K562 (cell line): ENCODE measurements at regions not wholly inside any gene's neighbourhood (a gene's known extent, or its start where the extent isn't known, plus 50 kb on each side); places are given as distances from the start of the nearest gene placed in this dataset.

Source experiments
- ATAC-seq: fragments of 200-7000 bp; cut with Tn5 transposase; 3 replicates; pipeline ENCODE4 v1.9.1; 2020; ENCODE audit warnings: moderate library complexity
- BruUV-seq: library from RNA; stranded (reverse); fragments of 400-500 nt; replicated peaks from 2 replicates; lab custom pipeline; 2021; lab: Mats Ljungman, UMichigan
- CTCF ChIA-PET: fragments of 300-600 bp; formaldehyde crosslinking; extraction: SDS; loops from one replicate; lab custom pipeline; 2021; ENCODE audit warnings: low intra/inter-chr PET ratio; lab: Yijun Ruan, JAX
- POLR2A ChIA-PET: fragments of 300-600, 350-650 bp; sonication (Branson Sonifier 250); formaldehyde crosslinking; extraction: SDS; loops from one replicate; lab custom pipeline; 2021; ENCODE audit warnings: antibody characterized with exemption, inconsistent platforms; lab: Yijun Ruan, JAX
- DNase-seq, 4 experiments: peaks; one replicate each; pipeline versions ENCODE4 v3.0.0 to v3.0.0-alpha.2; 2011 to 2018; ENCODE audit warnings: low spot score in 3 of 4, mixed read lengths in 3 of 4; ENCODE audit errors: extremely low read depth in 1 of 4
- FAIRE-seq: peaks from 2 replicates; lab custom pipeline; 2011; peaks lifted over from hg19 to GRCh38; lab: Jason Lieb, UNC
- H2AFZ ChIP-seq: 2 replicates; pipeline ENCODE4 v1.6.0; 2011; ENCODE audit warnings: low read depth, low read length, control low read depth, inconsistent platforms
- H3K27ac ChIP-seq: fragments of 200-600 bp; 3 replicates; pipeline ENCODE4 v1.8.0; 2011; ENCODE audit warnings: low read depth, mild to moderate bottlenecking, control low read depth, inconsistent platforms, low read length, moderate library complexity, mixed read lengths; ENCODE audit errors: extremely low read depth
- H3K27me3 ChIP-seq, 2 experiments: fragments of 300-600 bp in 1 of 2; 2 replicates in 1 of 2; 3 replicates in 1 of 2; pipeline versions ENCODE4 v1.6.0 to v1.8.0; 2011; ENCODE audit warnings: inconsistent platforms in 2 of 2, low read length in 2 of 2, mild to moderate bottlenecking in 1 of 2, mixed read lengths in 1 of 2, moderate library complexity in 1 of 2; ENCODE audit not compliant: control insufficient read depth in 2 of 2, insufficient read depth in 2 of 2
- H3K36me3 ChIP-seq: fragments of 300-600 bp; 3 replicates; pipeline ENCODE4 v1.8.0; 2011; ENCODE audit warnings: mild to moderate bottlenecking, low read length, inconsistent platforms; ENCODE audit not compliant: control insufficient read depth, insufficient read depth
- H3K4me1 ChIP-seq, 2 experiments: fragments of 200-600 bp in 1 of 2; replicated peaks in 1 of 2; 2 replicates in 1 of 2; 3 replicates in 1 of 2; pipeline versions ENCODE4 v1.5.1 to v1.8.0; 2011; ENCODE audit warnings: inconsistent platforms in 2 of 2, low read length in 2 of 2, mild to moderate bottlenecking in 1 of 2, mixed read lengths in 1 of 2, moderate library complexity in 1 of 2; ENCODE audit not compliant: control insufficient read depth in 2 of 2, insufficient read depth in 2 of 2
- H3K4me2 ChIP-seq: 2 replicates; pipeline ENCODE4 v1.6.1; 2011; ENCODE audit warnings: low read length, control low read depth, inconsistent platforms, mixed read lengths; ENCODE audit not compliant: insufficient read depth
- H3K4me3 ChIP-seq: fragments of 200-600 bp; sonication (generic), shearing (Covaris generic); 2 replicates; pipeline ENCODE4 v1.5.1; 2016; ENCODE audit warnings: control low read depth, inconsistent platforms
- H3K79me2 ChIP-seq: fragments of 200-600 bp; 3 replicates; pipeline ENCODE4 v1.8.0; 2011; ENCODE audit warnings: low read length, inconsistent platforms; ENCODE audit not compliant: control insufficient read depth, insufficient read depth
- H3K9ac ChIP-seq, 2 experiments: 2 replicates each; pipeline versions ENCODE4 v1.6.0 to v1.6.1; 2011; ENCODE audit warnings: low read depth in 2 of 2, low read length in 2 of 2, control low read depth in 1 of 2, inconsistent platforms in 1 of 2, mild to moderate bottlenecking in 1 of 2, mixed read lengths in 1 of 2; ENCODE audit not compliant: insufficient read depth in 1 of 2
- H3K9me1 ChIP-seq: one replicate; pipeline ENCODE4 v1.6.0; 2011; ENCODE audit warnings: inconsistent platforms, mild to moderate bottlenecking, low read length, moderate library complexity; ENCODE audit not compliant: control insufficient read depth, insufficient read depth
- H3K9me3 ChIP-seq: replicated peaks from 2 replicates; pipeline ENCODE4 v1.5.1; 2011; ENCODE audit warnings: low read depth, low read length, inconsistent platforms; ENCODE audit not compliant: control insufficient read depth, insufficient read depth
- H4K20me1 ChIP-seq: replicated peaks from 2 replicates; pipeline ENCODE4 v1.6.1; 2011; ENCODE audit warnings: low read length, inconsistent platforms, mixed read lengths; ENCODE audit not compliant: control insufficient read depth, insufficient read depth
- HINFP ChIP-seq: fragments of 450-650 bp; conservative IDR thresholded peaks from 2 replicates; pipeline ENCODE4 v1.6.1; 2016; ENCODE audit warnings: missing genetic modification characterization, low read depth, mild to moderate bottlenecking, control low read depth, missing compliant biosample characterization
- HOMEZ ChIP-seq: fragments of 250-450 bp; sonication (Bioruptor Pico); IDR thresholded peaks from 2 replicates; pipeline ENCODE4 v1.4.0; 2020; ENCODE audit warnings: mild to moderate bottlenecking, moderate library complexity
- POLR2AphosphoS2 ChIP-seq: IDR thresholded peaks from 2 replicates; pipeline ENCODE4 v1.6.1; 2012; ENCODE audit warnings: low read length, improper control_type of control experiment
- POLR3G ChIP-seq: IDR thresholded peaks from 2 replicates; pipeline ENCODE4 v1.6.1; 2011; ENCODE audit not compliant: insufficient read length, insufficient replicate concordance; ENCODE audit errors: extremely low read depth
- TCF7 ChIP-seq: sonication (generic); IDR thresholded peaks from 2 replicates; pipeline ENCODE4 v1.6.1; 2016; ENCODE audit warnings: antibody characterized with exemption, borderline replicate concordance
- ZNF212 ChIP-seq: fragments of 450-650 bp; formaldehyde crosslinking; IDR thresholded peaks from 2 replicates; pipeline ENCODE4 v1.4.0; 2020; ENCODE audit warnings: mild to moderate bottlenecking
- ZNF639 ChIP-seq, 2 experiments: fragments of 200-800 bp in 1 of 2; sonication (Bioruptor generic) in 1 of 2; sonication (generic) in 1 of 2; formaldehyde crosslinking in 1 of 2; IDR thresholded peaks in 1 of 2; conservative IDR thresholded peaks in 1 of 2; 2 replicates each; pipeline versions ENCODE4 v1.5.0 to v1.6.1; 2016 to 2020; ENCODE audit warnings: missing compliant biosample characterization in 1 of 2, missing genetic modification characterization in 1 of 2, missing genetic modification reagents in 1 of 2
- ZNF707 ChIP-seq: fragments of 250-450 bp; sonication (Bioruptor Pico); conservative IDR thresholded peaks from 2 replicates; pipeline ENCODE4 v1.8.0; 2022; ENCODE audit warnings: inconsistent platforms, mild to moderate bottlenecking, moderate library complexity
- WGBS: fragments of 100-300 bp; shearing (Covaris generic); methylation state at CpG from one replicate; pipeline ENCODE4 v1.1.6; 2016; ENCODE audit warnings: low coverage, mixed read lengths; ENCODE audit not compliant: insufficient coverage; ENCODE audit errors: missing lambda C conversion rate; 5-methylcytosine and 5-hydroxymethylcytosine counted together
- in situ Hi-C: fragments of 300-500 bp; cut with MboI; formaldehyde crosslinking; loops from 4 replicates; pipeline ENCODE4 v1.15.0; 2018; ENCODE audit warnings: inconsistent platforms, mixed read lengths
- intact Hi-C: fragments of 100-400 bp; cut with micrococcal nuclease; formaldehyde crosslinking; loops from 2 replicates; pipeline ENCODE4 v1.14.2; 2022

DNA sequence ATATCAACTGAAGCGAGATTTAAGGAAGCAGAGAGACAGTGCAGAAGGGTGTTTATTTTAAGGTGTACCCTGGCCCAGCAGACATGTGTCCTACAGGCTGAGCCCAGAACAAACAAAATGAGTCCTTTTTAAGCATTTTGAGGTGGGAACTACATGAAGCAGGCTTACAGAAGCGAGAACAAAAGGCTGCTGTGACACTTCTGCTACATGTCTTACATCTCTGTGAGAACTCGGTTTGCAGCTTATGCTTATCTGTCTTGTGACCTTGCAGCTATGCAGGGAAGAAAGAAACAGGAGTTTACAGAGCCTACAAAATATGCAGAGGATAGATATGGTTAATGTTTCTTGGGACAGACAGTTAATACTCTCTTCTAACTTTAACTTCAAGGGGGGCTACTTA, 295.9 kb downstream of the CEMIP2 start (continued):
- TF ChIP-seq HOMEZ (CRISPR knock-in tag): no peak
- no peak for TF ChIP-seq ZNF707 (CRISPR knock-in tag)
- no peak for TF ChIP-seq POLR2AphosphoS2
- no peak for TF ChIP-seq TCF7
- no peak for TF ChIP-seq ZNF639 (CRISPR knock-in tag; conservative IDR thresholded peaks at IDR 0.05 in 1 of 2, IDR thresholded peaks at IDR 0.05 in 1 of 2)

GRCh38 chr9:71465392-71465791, 302.9 kb downstream of the CEMIP2 start:
- no peak overlapping the region for H3K27ac ChIP-seq
- FAIRE-seq: no peak
- no TSS peak for BruUV-seq

More at GRCh38 chr9:71465392-71465791, 302.9 kb downstream of the CEMIP2 start:
- no peaks in the 10 kb centered on the region for H3K9me3 ChIP-seq
- WGBS: 0% methylated on average over 4 of the region's 4 CpGs
- intact Hi-C loops: no loop called here
- no peak for TF ChIP-seq ZNF212 (CRISPR knock-in tag)
- TF ChIP-seq HINFP (tag): no peak
- no peak for TF ChIP-seq POLR3G
- TF ChIP-seq, all 486 proteins: peak for 0
- DNase-seq (no peak), ATAC-seq (no peak)
- Histone ChIP-seq H3K36me3 (no peaks in the 10 kb centered on the region), H3K9me1 (no peaks in the 10 kb centered on the region), H3K4me3 (no peak overlapping the region), H2AFZ (no peak overlapping the region), H3K4me1 (no peaks in the 10 kb centered on the region), H3K27me3 (no peaks in the 10 kb centered on the region), H4K20me1 (no peaks in the 10 kb centered on the region), H3K4me2 (no peak overlapping the region), H3K79me2 (no peaks in the 10 kb centered on the region), H3K9ac (no peak overlapping the region)
- ChIA-PET POLR2A (interaction anchor here (1.2 kb wide), 1 partner anchor 27 kb away, joined by 3 read pairs; no protein-coding TSS in a partner anchor), CTCF (no interaction called here)
- in situ Hi-C loops: no loop called here
